Subcutaneous abdominal adipose tissue (tissue), 5 donors: ENCODE measurements at regions not wholly inside any gene's neighbourhood (a gene's known extent, or its start where the extent isn't known, plus 50 kb on each side); places are given as distances from the start of the nearest gene placed in this dataset.

ENCODE experiments used
- H3K27ac ChIP-seq: one replicate; pipeline ENCODE4 v1.7.0; 2013; ENCODE audit warnings: low read depth, mild to moderate bottlenecking, inconsistent platforms, low read length, moderate library complexity
- H3K27me3 ChIP-seq, 5 donors: one replicate each; pipeline ENCODE4 v1.7.0; 2013; ENCODE audit warnings: low read length in 5 of 5, inconsistent platforms in 1 of 5; ENCODE audit not compliant: control insufficient read depth in 5 of 5, insufficient read depth in 4 of 5
- H3K36me3 ChIP-seq, 5 donors: one replicate each; pipeline ENCODE4 v1.7.0; 2013; ENCODE audit warnings: low read length in 5 of 5; ENCODE audit not compliant: control insufficient read depth in 5 of 5, insufficient read depth in 5 of 5
- H3K4me1 ChIP-seq, 5 donors: one replicate each; pipeline ENCODE4 v1.7.0; 2013; ENCODE audit warnings: low read length in 5 of 5, mild to moderate bottlenecking in 3 of 5, moderate library complexity in 1 of 5; ENCODE audit not compliant: control insufficient read depth in 5 of 5, insufficient read depth in 5 of 5
- H3K4me3 ChIP-seq, 5 donors: one replicate each; pipeline ENCODE4 v1.7.0; 2013; ENCODE audit warnings: low read length in 5 of 5, low read depth in 1 of 5
- H3K9ac ChIP-seq, 5 donors: one replicate each; pipeline ENCODE4 v1.7.0; 2013; ENCODE audit warnings: low read length in 5 of 5, mild to moderate bottlenecking in 4 of 5, moderate library complexity in 3 of 5
- H3K9me3 ChIP-seq, 5 donors: one replicate each; pipeline ENCODE4 v1.7.0; 2013; ENCODE audit warnings: low read length in 5 of 5; ENCODE audit not compliant: control insufficient read depth in 5 of 5
- donor health status: healthy.
- donor health status: healthy.
- donor health status: healthy.
- donor health status: healthy.
- donor health status: healthy.

DNA sequence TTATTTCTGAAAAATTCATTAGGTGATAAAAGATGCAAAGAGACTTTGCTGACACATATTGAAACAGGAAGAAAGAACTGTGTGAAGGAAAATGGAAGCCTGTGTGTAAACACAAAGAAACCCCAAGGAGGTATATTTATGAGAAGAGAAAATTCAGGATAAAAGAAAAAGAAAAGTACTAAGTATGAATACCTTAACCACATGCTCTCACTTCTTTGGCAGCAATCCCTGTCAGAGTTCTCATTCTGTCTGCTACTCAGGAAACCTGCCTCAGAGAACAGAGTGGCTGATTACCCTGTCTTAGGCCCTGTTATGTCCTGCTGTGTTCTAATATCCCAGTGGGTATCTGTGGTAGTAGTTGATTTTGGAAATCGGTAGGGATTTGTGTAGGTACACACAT is 457.9 kb downstream of the TBC1D32 start:
- no peaks in the 10 kb centered on the region for H3K4me1 ChIP-seq
- H3K27me3 ChIP-seq: no peaks in the 10 kb centered on the region
- H3K36me3 ChIP-seq: no peaks in the 10 kb centered on the region
- no peak overlapping the region for H3K4me3 ChIP-seq
- no peak overlapping the region for H3K27ac ChIP-seq
- H3K9ac ChIP-seq: no peak overlapping the region
- peaks cover 0 to 5% (median 2%) of the 10 kb centered on the region in 5 donors for H3K9me3 ChIP-seq

DNA sequence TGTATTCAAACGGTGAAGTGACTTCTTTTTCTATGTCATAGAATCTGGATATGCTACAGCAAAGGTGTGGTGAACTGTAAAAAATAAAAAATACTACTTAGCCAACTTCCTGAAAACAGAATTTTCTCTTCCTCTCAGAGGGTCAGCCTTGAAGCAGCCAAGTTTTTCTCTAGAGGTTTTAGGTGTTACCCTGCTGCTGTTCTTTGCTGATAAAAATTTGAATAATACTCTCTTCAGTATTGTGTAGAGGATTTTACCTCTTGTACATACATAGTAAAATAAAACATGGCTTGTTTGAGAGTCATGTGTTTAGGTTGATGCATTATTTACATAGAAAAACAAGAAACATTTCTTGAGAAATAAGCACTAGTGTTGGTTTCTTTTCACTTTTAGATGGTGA is 458.4 kb downstream of the TBC1D32 start:
- Histone ChIP-seq H3K36me3 (no peaks in the 10 kb centered on the region), H3K4me1 (no peaks in the 10 kb centered on the region), H3K9me3 (peaks cover 0 to 9% (median 5%) of the 10 kb centered on the region in 5 donors), H3K27me3 (no peaks in the 10 kb centered on the region), H3K4me3 (no peak overlapping the region), H3K9ac (no peak overlapping the region), H3K27ac (no peak overlapping the region)

DNA sequence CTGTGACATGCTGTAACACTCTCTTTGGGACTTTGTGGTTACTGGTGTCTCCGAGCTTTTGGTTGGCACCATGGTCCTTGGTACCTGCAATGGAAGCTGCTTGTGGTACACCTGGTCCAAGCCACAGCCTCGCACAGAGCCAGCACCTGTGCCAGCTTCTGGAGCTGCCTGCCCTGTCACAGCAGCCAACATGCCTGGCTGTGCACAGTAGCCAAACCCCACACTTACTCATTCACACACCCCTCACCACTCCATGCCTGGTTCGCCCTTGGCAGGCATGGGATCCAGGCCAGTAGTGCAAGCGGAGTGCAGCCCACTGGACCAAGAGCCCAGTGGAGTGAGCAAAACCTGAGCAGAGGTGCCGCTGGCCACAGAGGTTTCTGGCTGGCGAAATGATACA is 459.9 kb downstream of the TBC1D32 start:
- H3K9me3 ChIP-seq: peaks cover 0 to 9% (median 5%) of the 10 kb centered on the region in 5 donors
- no peaks in the 10 kb centered on the region for H3K27me3 ChIP-seq
- H3K4me1 ChIP-seq: no peaks in the 10 kb centered on the region
- no peak overlapping the region for H3K9ac ChIP-seq
- H3K36me3 ChIP-seq: no peaks in the 10 kb centered on the region
- H3K27ac ChIP-seq: no peak overlapping the region
- no peak overlapping the region for H3K4me3 ChIP-seq

DNA sequence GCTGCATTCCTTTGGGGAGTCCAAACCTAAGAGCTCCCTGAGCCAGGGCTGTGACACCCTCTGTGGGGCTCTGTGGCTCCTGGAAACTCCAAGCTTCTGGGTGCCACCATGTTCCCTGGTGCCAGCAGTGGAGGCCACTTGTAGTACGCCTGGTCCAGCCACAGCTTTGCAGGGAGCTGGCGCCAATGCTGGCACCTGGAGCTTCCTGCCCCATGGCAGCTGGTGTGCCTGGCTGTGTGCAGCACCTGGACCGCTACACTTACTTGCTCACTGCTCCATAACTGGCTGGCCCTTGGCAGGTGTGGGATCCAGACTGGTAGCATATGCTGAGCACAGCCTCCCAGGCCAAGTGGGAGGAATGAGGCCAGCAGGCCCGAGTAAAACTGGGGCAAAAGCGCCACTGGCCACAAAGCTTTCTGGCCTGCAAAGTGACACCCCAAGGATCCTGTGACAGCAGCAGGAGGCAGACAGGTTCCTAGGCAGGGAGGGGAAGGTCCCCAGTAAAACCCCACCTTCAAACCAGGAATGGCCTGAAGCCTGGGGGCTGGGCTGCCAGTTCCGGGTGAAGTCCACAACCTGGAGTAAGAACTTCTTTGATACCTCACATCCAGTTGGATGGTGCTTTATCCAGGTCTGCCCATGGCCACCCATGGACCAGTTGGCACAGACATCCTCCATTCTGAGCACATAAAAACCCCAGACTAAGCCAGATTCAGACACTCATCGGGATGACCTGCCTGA is 461.0 kb downstream of the TBC1D32 start:
- peaks cover 0 to 9% (median 5%) of the 10 kb centered on the region in 5 donors for H3K9me3 ChIP-seq
- no peak overlapping the region for H3K27ac ChIP-seq
- no peak overlapping the region for H3K4me3 ChIP-seq
- H3K9ac ChIP-seq: no peak overlapping the region
- H3K4me1 ChIP-seq: no peaks in the 10 kb centered on the region
- H3K27me3 ChIP-seq: no peaks in the 10 kb centered on the region
- H3K36me3 ChIP-seq: no peaks in the 10 kb centered on the region

DNA sequence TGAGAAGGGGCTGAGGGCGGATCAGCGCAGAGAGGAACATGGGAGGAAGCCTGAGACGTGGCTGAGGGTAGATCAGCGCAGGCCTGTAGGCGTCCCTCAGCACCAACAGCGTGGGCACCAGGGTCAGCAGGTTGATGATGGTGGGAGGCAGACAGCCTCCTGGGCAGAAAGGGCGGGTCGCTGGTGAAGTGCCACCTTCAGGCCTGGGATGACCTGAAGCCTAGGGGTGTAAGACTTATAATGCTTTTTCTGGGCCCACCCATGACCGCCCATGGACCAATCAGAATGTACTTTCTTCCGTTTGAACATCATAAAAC is 462.1 kb downstream of the TBC1D32 start:
- Histone ChIP-seq H3K4me3 (no peak overlapping the region), H3K4me1 (no peaks in the 10 kb centered on the region), H3K9me3 (peaks cover 0 to 9% (median 5%) of the 10 kb centered on the region in 5 donors), H3K27me3 (no peaks in the 10 kb centered on the region), H3K9ac (no peak overlapping the region), H3K36me3 (no peaks in the 10 kb centered on the region), H3K27ac (no peak overlapping the region)

DNA sequence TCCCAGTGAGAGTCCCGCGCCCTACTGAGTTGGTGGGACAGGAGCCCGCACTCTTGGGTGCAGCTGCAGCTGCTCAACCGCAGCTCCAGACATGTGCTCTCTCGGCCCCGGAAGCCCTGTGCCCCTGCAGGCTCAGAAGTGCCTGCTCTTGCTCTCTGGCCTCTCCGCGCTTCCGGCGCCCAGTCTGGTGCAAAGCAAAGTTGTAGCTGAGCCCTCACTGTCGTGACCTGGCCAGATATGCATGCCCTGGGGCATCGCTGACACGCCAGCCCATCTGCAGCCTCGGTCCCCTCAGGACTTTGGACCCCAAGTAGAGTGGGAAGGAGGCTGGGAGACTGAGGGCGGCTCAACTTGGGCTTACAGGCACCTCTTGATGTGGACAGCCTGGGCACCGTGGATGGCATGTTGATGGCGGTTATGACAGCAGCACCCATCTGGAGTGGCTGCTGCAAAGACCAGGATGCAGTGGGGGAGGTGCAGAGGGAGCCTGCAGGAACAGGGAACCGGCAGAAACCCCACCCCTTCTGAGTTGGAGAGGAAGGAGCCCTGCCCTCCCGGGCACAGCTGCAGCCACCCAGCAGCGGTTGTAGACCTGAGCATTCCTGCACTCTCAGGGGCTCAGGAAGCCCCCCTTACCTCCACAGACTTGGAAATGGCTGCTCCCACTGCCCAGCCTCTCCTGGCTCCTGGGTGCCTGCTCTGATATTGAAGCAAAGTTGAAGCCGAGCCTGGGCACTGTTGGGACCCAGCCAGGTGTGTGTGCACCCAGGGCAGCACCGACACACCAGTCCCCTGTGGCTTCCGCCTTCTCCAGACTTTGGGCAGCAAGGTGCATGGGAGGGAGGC is 462.6 kb downstream of the TBC1D32 start:
- H3K36me3 ChIP-seq: no peaks in the 10 kb centered on the region
- H3K27ac ChIP-seq: no peak overlapping the region
- H3K4me1 ChIP-seq: no peaks in the 10 kb centered on the region
- no peak overlapping the region for H3K9ac ChIP-seq
- H3K27me3 ChIP-seq: no peaks in the 10 kb centered on the region
- peaks cover 0 to 9% (median 5%) of the 10 kb centered on the region in 5 donors for H3K9me3 ChIP-seq
- H3K4me3 ChIP-seq: no peak overlapping the region

DNA sequence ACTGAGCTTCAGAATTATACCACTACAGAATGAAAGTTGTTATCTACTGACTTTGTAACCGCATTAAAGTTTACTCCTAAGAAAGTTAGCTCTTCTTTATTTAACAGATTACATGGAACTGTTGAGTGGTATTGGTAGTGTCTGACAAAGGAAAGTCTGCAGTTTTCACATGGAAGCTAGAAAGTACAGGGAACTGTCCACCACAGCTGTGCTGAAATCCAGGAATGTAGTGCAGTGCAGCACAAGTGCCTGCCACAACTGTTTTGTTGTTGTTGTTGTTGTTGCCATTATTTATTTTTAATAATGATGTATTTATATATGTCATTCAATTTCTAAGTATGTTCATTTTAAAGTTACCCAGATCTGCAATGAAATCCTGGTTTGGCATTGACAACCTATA is 464.9 kb downstream of the TBC1D32 start:
- Histone ChIP-seq H3K9me3 (peaks cover 0 to 9% (median 5%) of the 10 kb centered on the region in 5 donors), H3K27ac (no peak overlapping the region), H3K36me3 (no peaks in the 10 kb centered on the region), H3K9ac (no peak overlapping the region), H3K4me3 (no peak overlapping the region), H3K27me3 (no peaks in the 10 kb centered on the region), H3K4me1 (no peaks in the 10 kb centered on the region)

DNA sequence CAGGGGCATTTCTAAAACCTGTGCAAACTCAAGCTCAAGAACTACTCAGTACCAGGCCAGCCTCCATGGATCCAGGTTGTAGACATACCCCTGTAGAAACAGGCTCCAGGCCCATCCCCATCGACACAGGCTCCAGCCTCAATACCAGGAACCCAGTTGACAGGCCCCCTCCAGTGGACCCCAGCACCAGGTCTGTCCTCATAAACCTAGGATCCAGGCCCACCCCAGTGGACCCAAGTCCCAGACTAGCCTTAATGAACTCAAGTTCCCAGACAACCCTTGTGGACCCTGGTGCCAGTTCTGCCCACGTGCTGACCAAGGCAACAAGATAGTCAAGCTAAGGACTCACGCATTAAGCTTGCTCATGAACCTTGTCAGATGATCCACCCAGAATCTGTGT is 476.9 kb downstream of the TBC1D32 start:
- Histone ChIP-seq H3K9me3 (peaks cover 0 to 2% (median 0%) of the 10 kb centered on the region in 5 donors), H3K4me1 (no peaks in the 10 kb centered on the region), H3K36me3 (no peaks in the 10 kb centered on the region), H3K4me3 (no peak overlapping the region), H3K27ac (no peak overlapping the region), H3K27me3 (no peaks in the 10 kb centered on the region), H3K9ac (no peak overlapping the region)

DNA sequence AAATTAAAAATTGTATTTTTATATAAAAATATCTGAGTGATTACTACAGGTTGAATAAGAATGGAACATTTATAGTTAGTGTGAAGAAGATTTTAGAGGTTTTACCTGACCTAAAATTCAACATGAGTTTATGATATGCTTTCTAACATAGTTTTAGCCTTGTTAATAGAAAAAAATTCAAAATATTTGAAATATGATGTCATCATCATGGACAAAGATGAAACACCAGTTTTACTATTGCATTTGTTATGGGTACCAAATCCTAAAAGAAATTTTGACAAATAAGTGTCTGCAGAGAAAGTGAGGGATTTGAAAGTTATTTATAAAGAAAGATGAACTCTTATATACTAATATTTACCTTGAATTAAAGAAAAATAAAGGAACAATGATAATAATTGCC is 479.7 kb downstream of the TBC1D32 start:
- no peaks in the 10 kb centered on the region for H3K36me3 ChIP-seq
- H3K27ac ChIP-seq: no peak overlapping the region
- peaks cover 0 to 2% (median 0%) of the 10 kb centered on the region in 5 donors for H3K9me3 ChIP-seq
- no peak overlapping the region for H3K9ac ChIP-seq
- no peaks in the 10 kb centered on the region for H3K4me1 ChIP-seq
- no peaks in the 10 kb centered on the region for H3K27me3 ChIP-seq
- no peak overlapping the region for H3K4me3 ChIP-seq

DNA sequence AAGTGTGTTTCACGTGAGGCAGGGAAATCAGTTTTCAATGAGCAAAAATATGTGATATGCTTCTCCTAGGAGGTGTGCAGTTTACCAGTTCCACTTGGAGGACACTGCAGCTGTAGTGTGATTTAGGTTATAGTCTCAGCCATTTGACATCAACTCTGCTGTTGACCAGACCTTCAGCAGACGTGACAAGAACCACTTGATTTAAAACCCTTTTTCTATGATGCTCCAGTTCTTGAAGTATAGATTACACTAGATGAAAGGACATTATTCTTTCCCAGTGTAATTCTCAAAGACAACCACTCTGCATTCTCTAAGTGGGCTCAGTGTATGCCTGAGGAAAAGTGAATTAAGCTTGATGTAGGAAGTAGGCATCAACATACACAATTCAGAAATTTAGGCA is 480.8 kb downstream of the TBC1D32 start:
- Histone ChIP-seq H3K4me1 (no peaks in the 10 kb centered on the region), H3K27me3 (no peaks in the 10 kb centered on the region), H3K9ac (no peak overlapping the region), H3K4me3 (no peak overlapping the region), H3K27ac (no peak overlapping the region), H3K9me3 (peaks cover 0 to 2% (median 0%) of the 10 kb centered on the region in 5 donors), H3K36me3 (no peaks in the 10 kb centered on the region)
